Heart right ventricle (tissue), 16 donors: ENCODE measurements at regions not wholly inside any gene's neighbourhood (a gene's known extent, or its start where the extent isn't known, plus 50 kb on each side); places are given as distances from the start of the nearest gene placed in this dataset.

Experiments used
- ATAC-seq, 8 donors: fragments of 200-7000 bp; cut with Tn5 transposase; one replicate each; pipeline ENCODE4 v1.9.1; 2020; ENCODE audit warnings: mild to moderate bottlenecking in 8 of 8, moderate library complexity in 8 of 8, moderate number of reproducible peaks in 1 of 8
- DNase-seq, 2 donors: peaks; one replicate each; pipeline ENCODE4 v3.0.0-alpha.2; 2020
- H3K27ac ChIP-seq, 10 donors: fragments of 200-600 bp; sonication (generic) in 2 of 10; one replicate each; pipeline versions ENCODE4 v1.5.0 to v1.8.0; 2020 to 2022; ENCODE audit warnings: mild to moderate bottlenecking in 3 of 10
- H3K27me3 ChIP-seq, 7 donors: fragments of 200-600 bp; one replicate each; pipeline ENCODE4 v1.8.0; 2021 to 2022; ENCODE audit warnings: mild to moderate bottlenecking in 2 of 7
- H3K36me3 ChIP-seq, 9 donors: fragments of 200-600 bp; sonication (generic) in 1 of 9; one replicate each; pipeline versions ENCODE4 v1.5.0 to v1.8.0; 2020 to 2022; ENCODE audit warnings: mild to moderate bottlenecking in 2 of 9
- H3K4me1 ChIP-seq, 9 donors: fragments of 200-600 bp; sonication (generic) in 1 of 9; one replicate each; pipeline versions ENCODE4 v1.5.0 to v1.8.0; 2020 to 2022; ENCODE audit warnings: mild to moderate bottlenecking in 4 of 9
- H3K4me3 ChIP-seq, 10 donors: fragments of 200-600 bp; sonication (generic) in 2 of 10; one replicate each; pipeline versions ENCODE4 v1.5.0 to v1.8.0; 2020 to 2022; ENCODE audit warnings: mild to moderate bottlenecking in 7 of 10, moderate library complexity in 2 of 10
- H3K9me3 ChIP-seq, 11 donors: fragments of 200-600 bp in 10 of 11; sonication (generic) in 2 of 11; one replicate each; pipeline versions ENCODE4 v1.5.0 to v1.8.0; 2013 to 2022; ENCODE audit warnings: mild to moderate bottlenecking in 2 of 11, control low read depth in 1 of 11, moderate library complexity in 1 of 11
- WGBS, 2 donors: extraction: QIAGEN DNeasy Blood & Tissue Kit; methylation state at CpG; one replicate each; pipeline ENCODE4 v1.1.7; 2013; ENCODE audit warnings: inconsistent platforms in 1 of 2; 5-methylcytosine and 5-hydroxymethylcytosine counted together
- intact Hi-C, 10 donors: fragments of 100-400 bp; cut with DNase I; formaldehyde crosslinking; loops; one replicate each; pipeline versions ENCODE4 v1.11.1 to v1.14.2; 2022
- TF ChIP-seq, protein P1 (sequence below), 9 donors: fragments of 200-600 bp; sonication (generic) in 2 of 9; IDR thresholded peaks; one replicate each; pipeline versions ENCODE4 v1.5.0 to v1.8.0; 2021 to 2022; ENCODE audit warnings: antibody characterized with exemption in 9 of 9, mild to moderate bottlenecking in 5 of 9, moderate library complexity in 1 of 9
- donor health status: Arrhythmogenic right ventricular cardiomyopathy.
- donor health status: ischemic (EF 13 %, LVEDD 7.1; RV severe dilation, severe dysfunction).
- donor health status: healthy with polysubstance abuse.
- donor health status: DM: no; HTN: yes; CAD: no.
- donor health status: DM: no; HTN: no; CAD: no.
- donor health status: ischemic (EF 25% LVEDD 6.9; RV normal size, moderate dysfunction).
- donor health status: ischemic (EF 25% LVEDD 5.7; RV mildly dilated, moderate dysfunction).
- donor health status: healthy.
- donor health status: DM: yes; HTN: yes; CAD: no.
- donor health status: Ischemic cardiomyopathy.
- donor health status: ischemic (EF 35%, LVEDD 5.7; RV mildly dilated, moderate dysfunction).
- donor health status: nonischemic (EF 11% LVEDD 7.7; RV severe dilation, severe dysfunction).
- donor health status: DM: yes; HTN: yes; CAD: no.
- donor health status: PGD.
- donor health status: ischemic (EF 29% LVEDD 5.4; RV normal size, mild dysfunction).
- donor health status: nonischemic (EF 23%, LVEDD 6.1; RV moderate dilation, normal function).

DNA sequence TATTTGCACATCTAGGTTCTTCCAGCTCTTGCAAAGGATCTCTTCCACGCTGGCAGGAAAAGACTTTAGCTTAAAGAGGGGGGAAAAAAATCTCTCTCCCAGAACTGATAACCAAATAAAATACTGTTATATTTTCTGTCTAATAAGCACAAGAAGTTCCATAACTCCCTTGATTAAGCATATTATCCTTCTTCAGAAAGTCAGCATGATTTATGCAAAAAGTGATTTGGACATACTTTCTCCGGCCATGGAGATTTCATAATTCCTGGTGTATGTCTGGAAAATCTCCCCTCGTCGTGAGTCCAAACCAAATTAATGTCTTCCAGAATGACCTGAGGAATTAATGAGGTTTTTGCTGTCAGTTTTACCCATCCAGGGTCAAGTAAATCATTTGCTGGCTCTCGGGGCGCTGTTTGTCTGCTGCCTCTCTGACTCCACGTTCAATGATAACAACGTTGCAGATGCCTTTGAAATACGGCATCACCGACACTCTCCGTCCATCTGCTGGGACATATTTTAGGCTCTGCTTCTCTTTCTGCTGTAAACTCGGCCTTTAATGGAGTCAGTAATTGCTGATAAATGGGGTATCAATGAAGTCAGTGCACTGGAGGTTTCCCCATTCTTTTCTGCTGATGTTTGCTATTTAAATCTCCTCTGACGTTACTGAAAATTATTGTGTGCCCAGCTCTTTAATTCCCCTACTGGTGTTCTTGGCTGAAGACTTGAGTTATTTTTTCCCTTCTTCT, 112.9 kb downstream of the HLX start:
- intact Hi-C loops = loop anchor here in 2 of 10 donors (10.0 kb wide), 1 partner anchor 107 kb away; no protein-coding TSS in a partner anchor
- Histone ChIP-seq H3K36me3 (no peaks in the 10 kb centered on the region), H3K4me1 (peaks cover 0 to 10% (median 0%) of the 10 kb centered on the region in 9 donors), H3K27ac (peak overlapping the region in 1 of 10 donors; percentile 23), H3K4me3 (peak overlapping the region in 3 of 10 donors; percentile 6 to 23 (median 14)), H3K9me3 (peaks cover 0 to 10% (median 0%) of the 10 kb centered on the region in 11 donors), H3K27me3 (peaks cover 0 to 12% (median 0%) of the 10 kb centered on the region in 7 donors)
- 46 to 50% methylated on average over 13 of the region's 13 CpGs for WGBS, 2 donors
- DNase-seq = no peak
- TF ChIP-seq, protein P1, sequence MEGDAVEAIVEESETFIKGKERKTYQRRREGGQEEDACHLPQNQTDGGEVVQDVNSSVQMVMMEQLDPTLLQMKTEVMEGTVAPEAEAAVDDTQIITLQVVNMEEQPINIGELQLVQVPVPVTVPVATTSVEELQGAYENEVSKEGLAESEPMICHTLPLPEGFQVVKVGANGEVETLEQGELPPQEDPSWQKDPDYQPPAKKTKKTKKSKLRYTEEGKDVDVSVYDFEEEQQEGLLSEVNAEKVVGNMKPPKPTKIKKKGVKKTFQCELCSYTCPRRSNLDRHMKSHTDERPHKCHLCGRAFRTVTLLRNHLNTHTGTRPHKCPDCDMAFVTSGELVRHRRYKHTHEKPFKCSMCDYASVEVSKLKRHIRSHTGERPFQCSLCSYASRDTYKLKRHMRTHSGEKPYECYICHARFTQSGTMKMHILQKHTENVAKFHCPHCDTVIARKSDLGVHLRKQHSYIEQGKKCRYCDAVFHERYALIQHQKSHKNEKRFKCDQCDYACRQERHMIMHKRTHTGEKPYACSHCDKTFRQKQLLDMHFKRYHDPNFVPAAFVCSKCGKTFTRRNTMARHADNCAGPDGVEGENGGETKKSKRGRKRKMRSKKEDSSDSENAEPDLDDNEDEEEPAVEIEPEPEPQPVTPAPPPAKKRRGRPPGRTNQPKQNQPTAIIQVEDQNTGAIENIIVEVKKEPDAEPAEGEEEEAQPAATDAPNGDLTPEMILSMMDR (IDR thresholded peaks at IDR 0.05) = no peak
- peak in 1 of 8 donors; percentile 9 for ATAC-seq

DNA sequence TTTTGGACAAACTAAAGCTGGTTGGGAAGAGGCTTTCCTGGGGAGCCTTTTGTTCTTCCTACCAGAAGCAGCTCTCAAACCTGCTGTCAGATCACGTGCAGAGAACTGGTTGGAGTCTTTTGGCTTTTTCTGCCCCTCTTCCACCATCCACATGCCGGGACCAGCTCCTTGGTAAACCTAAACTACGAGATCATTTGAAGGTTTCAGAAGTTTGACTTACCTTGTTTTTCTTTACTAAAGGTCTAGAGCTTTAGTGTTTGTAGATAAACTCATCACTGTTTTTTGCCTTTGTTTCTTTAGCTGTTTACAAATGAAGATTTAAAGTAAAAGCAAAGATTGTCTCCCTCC, 113.4 kb downstream of the HLX start:
- Histone ChIP-seq H3K4me1 (peaks cover 0 to 10% (median 0%) of the 10 kb centered on the region in 9 donors), H3K4me3 (peak overlapping the region in 1 of 10 donors; percentile 6), H3K27ac (peak overlapping the region in 1 of 10 donors; percentile 23), H3K27me3 (peaks cover 0 to 12% (median 0%) of the 10 kb centered on the region in 7 donors), H3K36me3 (no peaks in the 10 kb centered on the region), H3K9me3 (peaks cover 0 to 10% (median 0%) of the 10 kb centered on the region in 11 donors)
- no peak for DNase-seq
- 55 to 56% methylated on average over 3 of the region's 3 CpGs for WGBS, 2 donors
- TF ChIP-seq, protein P1 (IDR thresholded peaks at IDR 0.05) = no peak
- intact Hi-C loops = loop anchor here in 2 of 10 donors (10.0 kb wide), 1 partner anchor 108 kb away; no protein-coding TSS in a partner anchor
- no peak for ATAC-seq

DNA sequence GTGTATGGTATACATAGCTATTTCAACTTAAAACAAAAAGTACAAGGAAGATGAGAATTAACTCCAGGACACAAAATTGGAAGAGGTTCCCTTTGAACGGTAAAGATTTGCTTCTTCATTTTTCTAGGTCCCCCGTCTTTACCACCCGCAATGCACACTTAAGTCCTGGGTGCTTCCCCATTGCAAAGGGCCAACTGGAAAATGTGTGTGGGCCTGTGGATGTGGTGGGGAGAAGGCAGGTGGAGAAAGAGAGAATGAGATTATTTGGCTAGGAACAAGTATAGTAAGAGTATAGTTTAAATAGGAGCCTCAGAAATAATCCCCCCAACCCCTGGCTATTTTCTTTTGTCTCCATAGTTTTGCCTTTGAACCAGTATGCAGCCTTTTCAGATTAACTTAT, 115.4 kb downstream of the HLX start:
- no peaks in the 10 kb centered on the region for H3K9me3 ChIP-seq
- H3K36me3 ChIP-seq = no peaks in the 10 kb centered on the region
- no peak overlapping the region for H3K4me3 ChIP-seq
- TF ChIP-seq, protein P1 (IDR thresholded peaks at IDR 0.05) = no peak
- DNase-seq = no peak
- H3K27me3 ChIP-seq = peaks cover 0 to 12% (median 0%) of the 10 kb centered on the region in 7 donors
- ATAC-seq = no peak
- WGBS, 2 donors = 93 to 94% methylated on average over 3 of the region's 3 CpGs
- intact Hi-C loops = loop anchor here in 2 of 10 donors (10.0 kb wide), 1 partner anchor 110 kb away; no protein-coding TSS in a partner anchor
- no peak overlapping the region for H3K27ac ChIP-seq
- H3K4me1 ChIP-seq = peaks cover 0 to 15% (median under 1%) of the 10 kb centered on the region in 9 donors

DNA sequence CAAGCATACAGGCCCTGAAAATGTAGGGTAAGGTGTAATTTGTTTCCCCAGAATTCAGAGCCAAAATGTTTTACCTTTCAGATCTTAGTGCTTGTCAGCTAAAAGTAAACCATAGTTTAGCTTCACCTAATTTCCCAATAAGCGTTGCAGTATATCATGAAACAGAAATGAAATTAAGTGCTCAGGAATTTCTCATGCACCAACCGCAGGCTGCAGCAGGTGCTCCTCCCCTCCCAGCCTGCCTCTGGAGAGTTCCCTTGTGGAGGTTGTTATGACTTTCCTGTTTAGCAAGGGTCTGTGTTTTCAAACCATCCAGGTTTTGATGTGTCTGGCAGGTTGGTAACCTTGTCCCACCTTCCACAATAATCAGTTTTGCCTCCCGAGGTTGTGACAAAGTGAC, 118.5 kb downstream of the HLX start:
- Histone ChIP-seq H3K4me3 (no peak overlapping the region), H3K9me3 (peaks cover 0 to 1% (median 0%) of the 10 kb centered on the region in 11 donors), H3K27ac (no peak overlapping the region), H3K36me3 (no peaks in the 10 kb centered on the region), H3K27me3 (peaks cover 0 to 5% (median 0%) of the 10 kb centered on the region in 7 donors), H3K4me1 (peaks cover 0 to 23% (median 7%) of the 10 kb centered on the region in 9 donors)
- DNase-seq (no peak), ATAC-seq (no peak)
- WGBS, 2 donors = 83 to 91% methylated on average over 3 of the region's 3 CpGs
- TF ChIP-seq, protein P1 (IDR thresholded peaks at IDR 0.05) = no peak
- intact Hi-C loops = loop anchor here in 2 of 10 donors (10.0 kb wide), 1 partner anchor 113 kb away; no protein-coding TSS in a partner anchor
